GM12878 (cell line): ENCODE measurements at regions not wholly inside any gene's neighbourhood (a gene's known extent, or its start where the extent isn't known, plus 50 kb on each side); places are given as distances from the start of the nearest gene placed in this dataset.

Experiments used
- ATAC-seq: fragments of 200-7000 bp; cut with Tn5 transposase; 3 replicates; pipeline ENCODE4 v1.9.1; 2020; ENCODE audit warnings: mild to moderate bottlenecking, moderate library complexity
- BruUV-seq: library from RNA; stranded (reverse); fragments of 400-500 nt; replicated peaks from 2 replicates; lab custom pipeline; 2021; lab: Mats Ljungman, UMichigan
- CTCF ChIA-PET: fragments of 300-600 bp; sonication (Branson Sonifier 250); formaldehyde crosslinking; extraction: SDS; loops from one replicate; lab custom pipeline; 2021; ENCODE audit warnings: inconsistent platforms; lab: Yijun Ruan, JAX
- POLR2A ChIA-PET: fragments of 350-600 bp; formaldehyde crosslinking; extraction: SDS; loops from one replicate; lab custom pipeline; 2021; ENCODE audit warnings: inconsistent platforms; lab: Charles Lee
- RAD21 ChIA-PET: fragments of 300-600 bp; sonication (Branson Sonifier 250); formaldehyde crosslinking; loops from one replicate; lab custom pipeline; 2023; ENCODE audit warnings: antibody characterized with exemption; ENCODE audit not compliant: unreplicated experiment; lab: Charles Lee
- SMC1A ChIA-PET: fragments of 300-600 bp; sonication (Branson Sonifier 250); formaldehyde crosslinking; loops from one replicate; lab custom pipeline; 2023; ENCODE audit not compliant: unreplicated experiment, uncharacterized antibody; lab: Charles Lee
- DNase-seq: peaks from one replicate; pipeline ENCODE4 v3.0.0-alpha.2; 2011; ENCODE audit warnings: low read depth, low spot score
- FAIRE-seq: peaks from 3 replicates; lab custom pipeline; 2011; peaks lifted over from hg19 to GRCh38; lab: Jason Lieb, UNC
- H2AFZ ChIP-seq: 2 replicates; pipeline ENCODE4 v1.6.0; 2011; ENCODE audit warnings: low read depth, low read length, control low read depth; ENCODE audit not compliant: control insufficient read depth
- H3K27ac ChIP-seq: 2 replicates; pipeline ENCODE4 v1.5.1; 2011; ENCODE audit warnings: control low read depth; ENCODE audit not compliant: control insufficient read depth, insufficient read depth
- H3K27me3 ChIP-seq, 2 experiments: replicated peaks in 1 of 2; 2 replicates each; pipeline versions ENCODE4 v1.6.0 to v1.6.1; 2011; ENCODE audit warnings: low read length in 1 of 2; ENCODE audit not compliant: control insufficient read depth in 2 of 2, insufficient read depth in 2 of 2
- H3K36me3 ChIP-seq, 2 experiments: 2 replicates each; pipeline ENCODE4 v1.5.1; 2011; ENCODE audit warnings: low read length in 1 of 2; ENCODE audit not compliant: control insufficient read depth in 2 of 2, insufficient read depth in 2 of 2
- H3K4me1 ChIP-seq: 2 replicates; pipeline ENCODE4 v1.6.1; 2011; ENCODE audit warnings: mild to moderate bottlenecking, low read length, moderate library complexity, mixed read lengths; ENCODE audit not compliant: control insufficient read depth, insufficient read depth
- H3K4me2 ChIP-seq: 2 replicates; pipeline ENCODE4 v1.6.0; 2011; ENCODE audit warnings: control low read depth; ENCODE audit not compliant: control insufficient read depth, insufficient read depth
- H3K4me3 ChIP-seq: fragments of 200-600 bp; sonication (generic); 2 replicates; pipeline ENCODE4 v1.5.1; 2016
- H3K79me2 ChIP-seq: 2 replicates; pipeline ENCODE4 v1.6.0; 2011; ENCODE audit warnings: low read length; ENCODE audit not compliant: control insufficient read depth, insufficient read depth
- H3K9ac ChIP-seq: 2 replicates; pipeline ENCODE4 v1.8.0; 2011; ENCODE audit warnings: low read length, control low read depth, mixed read lengths; ENCODE audit not compliant: control insufficient read depth, insufficient read depth
- H3K9me3 ChIP-seq: replicated peaks from 3 replicates; pipeline ENCODE4 v1.5.1; 2011; ENCODE audit warnings: mild to moderate bottlenecking, low read length; ENCODE audit not compliant: control insufficient read depth, insufficient read depth
- H4K20me1 ChIP-seq: 2 replicates; pipeline ENCODE4 v1.6.0; 2011; ENCODE audit not compliant: control insufficient read depth, insufficient read depth
- CREM ChIP-seq: IDR thresholded peaks from 2 replicates; pipeline ENCODE4 v1.6.1; 2014; ENCODE audit warnings: antibody characterized with exemption, low read depth
- FOXM1 ChIP-seq: IDR thresholded peaks from 2 replicates; pipeline ENCODE4 v1.6.1; 2012; ENCODE audit warnings: low read depth, mild to moderate bottlenecking, inconsistent platforms, low read length, moderate library complexity
- GABPA ChIP-seq: IDR thresholded peaks from 2 replicates; pipeline ENCODE4 v1.6.1; 2014; ENCODE audit warnings: antibody characterized with exemption, low read depth, mild to moderate bottlenecking, inconsistent platforms
- GATAD2B ChIP-seq: fragments of 450-650 bp; conservative IDR thresholded peaks from 2 replicates; pipeline ENCODE4 v1.6.1; 2017; ENCODE audit warnings: low read depth, mild to moderate bottlenecking, moderate library complexity
- IKZF2 ChIP-seq, 2 experiments: fragments of 450-650 bp; IDR thresholded peaks; 2 replicates each; pipeline ENCODE4 v1.6.1; 2017; ENCODE audit warnings: mild to moderate bottlenecking in 2 of 2, moderate library complexity in 2 of 2
- NFIC ChIP-seq: IDR thresholded peaks from 2 replicates; pipeline ENCODE4 v1.6.1; 2012; ENCODE audit warnings: low read depth, mild to moderate bottlenecking, inconsistent platforms, low read length, moderate library complexity
- RUNX3 ChIP-seq: IDR thresholded peaks from 2 replicates; pipeline ENCODE4 v1.6.1; 2012; ENCODE audit warnings: low read length, inconsistent platforms
- WRNIP1 ChIP-seq: IDR thresholded peaks from 2 replicates; pipeline ENCODE4 v1.6.1; 2011; ENCODE audit warnings: low read depth, low read length, improper control_type of control experiment, borderline replicate concordance
- WGBS: methylation state at CpG from one replicate; pipeline ENCODE4 v1.1.6; 2016; ENCODE audit warnings: low lambda C conversion rate; ENCODE audit not compliant: insufficient replicate concordance, insufficient coverage; ENCODE audit errors: missing lambda C conversion rate; 5-methylcytosine and 5-hydroxymethylcytosine counted together
- in situ Hi-C: fragments of 300-500 bp; cut with MboI; formaldehyde crosslinking; loops from 9 replicates; pipeline ENCODE4 v1.14.3; 2018; ENCODE audit warnings: mixed read lengths
- intact Hi-C: fragments of 100-400 bp; cut with micrococcal nuclease; formaldehyde crosslinking; loops from one replicate; pipeline ENCODE4 v1.14.2; 2022; ENCODE audit not compliant: unreplicated experiment
- TF ChIP-seq, protein P1 (sequence below): IDR thresholded peaks from 2 replicates; pipeline ENCODE4 v1.6.1; 2012; ENCODE audit warnings: improper control_type of control experiment, low read depth, low read length; ENCODE audit not compliant: insufficient replicate concordance
- TF ChIP-seq, protein P2 (sequence below): fragments of 450-650 bp; IDR thresholded peaks from 2 replicates; pipeline ENCODE4 v1.6.1; 2016; ENCODE audit warnings: mild to moderate bottlenecking
- TF ChIP-seq, protein P3 (sequence below): IDR thresholded peaks from 2 replicates; pipeline ENCODE4 v1.6.1; 2012; ENCODE audit warnings: low read depth, low read length, improper control_type of control experiment
- TF ChIP-seq, protein P4 (sequence below): fragments of 450-650 bp; IDR thresholded peaks from 2 replicates; pipeline ENCODE4 v1.6.1; 2018; ENCODE audit warnings: mild to moderate bottlenecking, low read depth, moderate library complexity; ENCODE audit not compliant: partially characterized antibody

DNA sequence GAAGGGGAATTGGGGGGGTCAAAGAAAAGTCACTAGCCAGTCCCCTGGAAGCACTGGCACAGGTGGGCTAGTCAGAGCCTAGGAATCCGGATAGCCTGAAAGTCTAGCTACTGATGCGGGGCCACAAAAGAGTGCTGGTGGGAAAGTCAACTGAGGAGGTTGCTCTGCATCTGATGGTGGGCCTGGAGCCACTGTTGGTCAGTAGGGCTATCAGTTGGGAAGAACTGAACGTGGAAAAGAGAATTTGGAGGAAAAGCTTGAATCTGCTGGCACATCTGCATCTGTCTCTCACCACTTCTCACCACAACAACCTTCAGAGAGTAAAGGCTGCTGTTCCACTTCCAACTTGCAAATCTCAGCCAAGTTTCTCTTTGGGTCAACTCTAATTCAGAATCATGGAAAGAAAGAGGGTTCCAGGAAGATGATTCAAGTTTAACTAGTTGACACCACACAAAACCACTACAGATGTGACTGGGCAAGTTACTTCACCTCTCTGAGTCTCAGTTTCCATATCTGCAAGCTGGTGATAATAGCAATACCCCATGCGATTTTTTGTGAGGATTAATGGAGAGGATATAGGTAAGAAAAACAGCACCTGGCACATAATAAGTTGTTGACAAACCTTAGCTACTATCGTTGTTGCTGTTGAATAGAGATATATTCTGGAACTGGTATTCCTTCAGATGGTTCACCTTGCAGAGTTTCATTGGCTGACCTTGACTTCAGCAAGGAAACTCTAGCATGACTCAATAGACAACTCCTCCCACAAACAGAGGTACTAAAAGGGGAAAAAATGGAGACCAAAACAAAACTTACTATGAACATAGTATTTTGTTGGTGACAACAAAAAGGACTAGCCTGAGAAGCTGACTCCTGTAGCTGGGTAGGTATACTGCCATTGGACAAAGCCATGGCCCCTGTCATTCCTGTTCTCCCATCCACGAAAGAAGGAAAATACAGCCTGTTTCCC lies 280.2 kb upstream of the STT3B start:
- H3K9ac ChIP-seq = no peak overlapping the region
- SMC1A ChIA-PET = interaction anchor here (0.6 to 6.1 kb wide), 9 partner anchors 8 to 155 kb away, joined by 3 to 36 read pairs (median 3); no protein-coding TSS in a partner anchor
- DNase-seq (no peak), FAIRE-seq (no peak), ATAC-seq (no peak)
- RAD21 ChIA-PET = interaction anchor here (0.6 to 16.3 kb wide), 4 partner anchors 11 to 327 kb away, joined by 3 to 381 read pairs (median 16); no protein-coding TSS in a partner anchor
- peak overlapping the region; percentile 2; the same call in 1 of the 2 replicates for H3K27ac ChIP-seq
- peaks cover 33% of the 10 kb centered on the region for H3K4me1 ChIP-seq
- WGBS = 25% methylated on average over 6 of the region's 6 CpGs
- H3K36me3 ChIP-seq = no peaks in the 10 kb centered on the region
- intact Hi-C loops (no loop called here), in situ Hi-C loops (no loop called here)
- H3K79me2 ChIP-seq = no peaks in the 10 kb centered on the region
- POLR2A ChIA-PET = interaction anchor here (1.3 to 2.3 kb wide), 2 partner anchors 11 to 20 kb away, joined by 3 to 9 read pairs; no protein-coding TSS in a partner anchor
- BruUV-seq = no TSS peak
- H3K4me3 ChIP-seq = no peak overlapping the region; the same call in 1 of the 2 replicates
- no peaks in the 10 kb centered on the region for H3K27me3 ChIP-seq
- H3K9me3 ChIP-seq = peaks cover 6% of the 10 kb centered on the region; the same call in 2 of the 3 replicates
- CTCF ChIA-PET = interaction anchor here (1.7 kb wide), 1 partner anchor 10 kb away, joined by 4 read pairs; no protein-coding TSS in a partner anchor
- no peak overlapping the region; the same call in 1 of the 2 replicates for H2AFZ ChIP-seq
- no peaks in the 10 kb centered on the region for H4K20me1 ChIP-seq
- peak overlapping the region; percentile 7; the same call in 1 of the 2 replicates for H3K4me2 ChIP-seq
- TF ChIP-seq CREM (no peak), GABPA (0 out of 2 replicates have a peak, but pooled peaks have one; percentile 33), RUNX3 (peak; percentile 89), FOXM1 (peak; percentile 56; the same call in 1 of the 2 replicates), GATAD2B (no peak), NFIC (peak; percentile 84; the same call in 1 of the 2 replicates), WRNIP1 (no peak), IKZF2 (IDR thresholded peaks at IDR 0.05) (peak; percentile 17 to 30; a peak in 2 of 4 replicates)
- TF ChIP-seq, protein P1, sequence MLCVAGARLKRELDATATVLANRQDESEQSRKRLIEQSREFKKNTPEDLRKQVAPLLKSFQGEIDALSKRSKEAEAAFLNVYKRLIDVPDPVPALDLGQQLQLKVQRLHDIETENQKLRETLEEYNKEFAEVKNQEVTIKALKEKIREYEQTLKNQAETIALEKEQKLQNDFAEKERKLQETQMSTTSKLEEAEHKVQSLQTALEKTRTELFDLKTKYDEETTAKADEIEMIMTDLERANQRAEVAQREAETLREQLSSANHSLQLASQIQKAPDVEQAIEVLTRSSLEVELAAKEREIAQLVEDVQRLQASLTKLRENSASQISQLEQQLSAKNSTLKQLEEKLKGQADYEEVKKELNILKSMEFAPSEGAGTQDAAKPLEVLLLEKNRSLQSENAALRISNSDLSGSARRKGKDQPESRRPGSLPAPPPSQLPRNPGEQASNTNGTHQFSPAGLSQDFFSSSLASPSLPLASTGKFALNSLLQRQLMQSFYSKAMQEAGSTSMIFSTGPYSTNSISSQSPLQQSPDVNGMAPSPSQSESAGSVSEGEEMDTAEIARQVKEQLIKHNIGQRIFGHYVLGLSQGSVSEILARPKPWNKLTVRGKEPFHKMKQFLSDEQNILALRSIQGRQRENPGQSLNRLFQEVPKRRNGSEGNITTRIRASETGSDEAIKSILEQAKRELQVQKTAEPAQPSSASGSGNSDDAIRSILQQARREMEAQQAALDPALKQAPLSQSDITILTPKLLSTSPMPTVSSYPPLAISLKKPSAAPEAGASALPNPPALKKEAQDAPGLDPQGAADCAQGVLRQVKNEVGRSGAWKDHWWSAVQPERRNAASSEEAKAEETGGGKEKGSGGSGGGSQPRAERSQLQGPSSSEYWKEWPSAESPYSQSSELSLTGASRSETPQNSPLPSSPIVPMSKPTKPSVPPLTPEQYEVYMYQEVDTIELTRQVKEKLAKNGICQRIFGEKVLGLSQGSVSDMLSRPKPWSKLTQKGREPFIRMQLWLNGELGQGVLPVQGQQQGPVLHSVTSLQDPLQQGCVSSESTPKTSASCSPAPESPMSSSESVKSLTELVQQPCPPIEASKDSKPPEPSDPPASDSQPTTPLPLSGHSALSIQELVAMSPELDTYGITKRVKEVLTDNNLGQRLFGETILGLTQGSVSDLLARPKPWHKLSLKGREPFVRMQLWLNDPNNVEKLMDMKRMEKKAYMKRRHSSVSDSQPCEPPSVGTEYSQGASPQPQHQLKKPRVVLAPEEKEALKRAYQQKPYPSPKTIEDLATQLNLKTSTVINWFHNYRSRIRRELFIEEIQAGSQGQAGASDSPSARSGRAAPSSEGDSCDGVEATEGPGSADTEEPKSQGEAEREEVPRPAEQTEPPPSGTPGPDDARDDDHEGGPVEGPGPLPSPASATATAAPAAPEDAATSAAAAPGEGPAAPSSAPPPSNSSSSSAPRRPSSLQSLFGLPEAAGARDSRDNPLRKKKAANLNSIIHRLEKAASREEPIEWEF = no peak
- TF ChIP-seq, protein P2, sequence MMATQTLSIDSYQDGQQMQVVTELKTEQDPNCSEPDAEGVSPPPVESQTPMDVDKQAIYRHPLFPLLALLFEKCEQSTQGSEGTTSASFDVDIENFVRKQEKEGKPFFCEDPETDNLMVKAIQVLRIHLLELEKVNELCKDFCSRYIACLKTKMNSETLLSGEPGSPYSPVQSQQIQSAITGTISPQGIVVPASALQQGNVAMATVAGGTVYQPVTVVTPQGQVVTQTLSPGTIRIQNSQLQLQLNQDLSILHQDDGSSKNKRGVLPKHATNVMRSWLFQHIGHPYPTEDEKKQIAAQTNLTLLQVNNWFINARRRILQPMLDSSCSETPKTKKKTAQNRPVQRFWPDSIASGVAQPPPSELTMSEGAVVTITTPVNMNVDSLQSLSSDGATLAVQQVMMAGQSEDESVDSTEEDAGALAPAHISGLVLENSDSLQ = no peak
- TF ChIP-seq, protein P3, sequence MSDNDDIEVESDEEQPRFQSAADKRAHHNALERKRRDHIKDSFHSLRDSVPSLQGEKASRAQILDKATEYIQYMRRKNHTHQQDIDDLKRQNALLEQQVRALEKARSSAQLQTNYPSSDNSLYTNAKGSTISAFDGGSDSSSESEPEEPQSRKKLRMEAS = no peak
- TF ChIP-seq, protein P4, sequence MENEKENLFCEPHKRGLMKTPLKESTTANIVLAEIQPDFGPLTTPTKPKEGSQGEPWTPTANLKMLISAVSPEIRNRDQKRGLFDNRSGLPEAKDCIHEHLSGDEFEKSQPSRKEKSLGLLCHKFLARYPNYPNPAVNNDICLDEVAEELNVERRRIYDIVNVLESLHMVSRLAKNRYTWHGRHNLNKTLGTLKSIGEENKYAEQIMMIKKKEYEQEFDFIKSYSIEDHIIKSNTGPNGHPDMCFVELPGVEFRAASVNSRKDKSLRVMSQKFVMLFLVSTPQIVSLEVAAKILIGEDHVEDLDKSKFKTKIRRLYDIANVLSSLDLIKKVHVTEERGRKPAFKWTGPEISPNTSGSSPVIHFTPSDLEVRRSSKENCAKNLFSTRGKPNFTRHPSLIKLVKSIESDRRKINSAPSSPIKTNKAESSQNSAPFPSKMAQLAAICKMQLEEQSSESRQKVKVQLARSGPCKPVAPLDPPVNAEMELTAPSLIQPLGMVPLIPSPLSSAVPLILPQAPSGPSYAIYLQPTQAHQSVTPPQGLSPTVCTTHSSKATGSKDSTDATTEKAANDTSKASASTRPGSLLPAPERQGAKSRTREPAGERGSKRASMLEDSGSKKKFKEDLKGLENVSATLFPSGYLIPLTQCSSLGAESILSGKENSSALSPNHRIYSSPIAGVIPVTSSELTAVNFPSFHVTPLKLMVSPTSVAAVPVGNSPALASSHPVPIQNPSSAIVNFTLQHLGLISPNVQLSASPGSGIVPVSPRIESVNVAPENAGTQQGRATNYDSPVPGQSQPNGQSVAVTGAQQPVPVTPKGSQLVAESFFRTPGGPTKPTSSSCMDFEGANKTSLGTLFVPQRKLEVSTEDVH = no peak
